ENCODE measurements at regions not wholly inside any gene's neighbourhood (a gene's known extent, or its start where the extent isn't known, plus 50 kb on each side); places are given as distances from the start of the nearest gene placed in this dataset.

DNA sequence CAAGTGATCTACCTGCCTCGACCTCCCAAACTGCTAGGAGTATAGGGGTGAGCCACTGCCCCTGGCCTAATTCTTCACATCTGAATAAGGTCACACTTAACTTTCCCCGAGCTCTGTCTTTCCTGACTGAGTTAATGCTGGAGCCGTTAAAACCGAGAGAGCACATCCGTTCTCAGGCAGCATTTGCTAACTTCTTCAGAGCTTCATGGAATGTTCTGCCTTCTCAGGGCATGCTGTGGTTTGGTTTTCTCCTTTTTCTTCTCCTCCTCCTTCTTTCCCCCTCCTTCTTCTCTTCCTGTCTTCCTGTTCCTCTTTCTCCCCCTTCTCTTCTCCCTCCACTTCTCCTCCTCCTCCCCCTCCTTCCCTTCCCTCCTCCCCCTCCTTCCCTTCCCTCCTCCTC is 119.9 kb downstream of the ASMT start:
- TF ChIP-seq TAF1 (IDR thresholded peaks at IDR 0.05; ENCODE audit: low read depth, low read length) (no peak), POLR2A (IDR thresholded peaks at IDR 0.05; ENCODE audit: low read depth, low read length) (no peak)

Measured in GM12891 (cell line).